Heart left ventricle (tissue), 13 donors: ENCODE measurements at regions not wholly inside any gene's neighbourhood (a gene's known extent, or its start where the extent isn't known, plus 50 kb on each side); places are given as distances from the start of the nearest gene placed in this dataset.

Experiments
- POLR2A ChIP-seq, 2 donors: fragments of 450-650 bp; IDR thresholded peaks; one replicate each; pipeline ENCODE4 v1.6.1; 2017; ENCODE audit warnings: antibody characterized with exemption in 2 of 2, mild to moderate bottlenecking in 2 of 2, moderate library complexity in 2 of 2
- TF ChIP-seq, protein P1 (sequence below), 12 donors: fragments of 200-600 bp; sonication (generic) in 4 of 12; IDR thresholded peaks; one replicate each; pipeline versions ENCODE4 v1.5.0 to v1.8.0; 2018 to 2022; ENCODE audit warnings: antibody characterized with exemption in 12 of 12, mild to moderate bottlenecking in 5 of 12
- donor health status: ischemic (EF 13 %, LVEDD 7.1; RV severe dilation, severe dysfunction).
- donor health status: DM: no; HTN: yes; CAD: no.
- donor health status: DM: no; HTN: no; CAD: no.
- donor health status: ischemic (EF 25% LVEDD 6.9; RV normal size, moderate dysfunction).
- donor health status: ischemic (EF 25% LVEDD 5.7; RV mildly dilated, moderate dysfunction).
- donor health status: ischemic (EF 35%, LVEDD 5.7; RV mildly dilated, moderate dysfunction).
- donor health status: nonischemic (EF 11% LVEDD 7.7; RV severe dilation, severe dysfunction).
- donor health status: DM: yes; HTN: yes; CAD: no.
- donor health status: PGD.
- donor health status: ischemic (EF 29% LVEDD 5.4; RV normal size, mild dysfunction).
- donor health status: nonischemic (EF 23%, LVEDD 6.1; RV moderate dilation, normal function).

DNA sequence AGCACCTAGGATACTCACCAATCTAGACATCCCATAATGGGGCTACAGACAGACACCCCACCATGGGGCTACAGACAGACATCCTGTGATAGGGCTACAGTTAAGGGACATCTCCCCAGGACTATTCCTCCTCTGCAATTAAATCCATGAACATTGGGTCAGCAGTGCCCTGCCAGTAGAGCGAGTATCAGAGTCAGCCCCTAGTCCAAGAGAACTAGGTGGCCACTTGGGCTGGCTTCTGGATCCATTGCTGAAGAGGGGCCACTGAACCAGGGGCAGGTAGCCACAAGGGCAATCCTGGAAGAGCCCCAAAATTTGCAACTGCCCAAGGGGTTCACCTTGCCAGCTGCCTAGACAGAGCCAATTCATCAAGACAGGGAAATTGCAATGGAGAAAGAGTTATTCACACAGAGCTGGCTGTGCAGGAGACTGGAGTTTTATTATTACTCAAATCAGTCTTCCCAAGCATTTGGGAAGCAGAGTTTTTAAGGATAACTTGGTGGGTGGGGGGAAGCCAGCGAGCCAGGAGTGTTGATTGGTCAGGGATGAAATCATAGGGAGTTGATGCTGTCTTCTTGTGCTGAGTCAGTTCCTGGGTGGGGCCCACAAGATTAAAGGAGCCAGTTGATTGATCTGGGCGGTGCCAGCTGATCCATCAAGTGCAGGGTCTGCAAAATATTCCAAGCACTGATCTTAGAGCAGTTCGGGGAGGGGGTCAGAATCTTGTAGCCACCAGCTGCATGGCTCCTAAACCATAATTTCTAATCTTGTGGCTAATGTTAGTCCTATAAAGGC lies 170.2 kb upstream of the SMAD3 start:
- TF ChIP-seq, protein P1, sequence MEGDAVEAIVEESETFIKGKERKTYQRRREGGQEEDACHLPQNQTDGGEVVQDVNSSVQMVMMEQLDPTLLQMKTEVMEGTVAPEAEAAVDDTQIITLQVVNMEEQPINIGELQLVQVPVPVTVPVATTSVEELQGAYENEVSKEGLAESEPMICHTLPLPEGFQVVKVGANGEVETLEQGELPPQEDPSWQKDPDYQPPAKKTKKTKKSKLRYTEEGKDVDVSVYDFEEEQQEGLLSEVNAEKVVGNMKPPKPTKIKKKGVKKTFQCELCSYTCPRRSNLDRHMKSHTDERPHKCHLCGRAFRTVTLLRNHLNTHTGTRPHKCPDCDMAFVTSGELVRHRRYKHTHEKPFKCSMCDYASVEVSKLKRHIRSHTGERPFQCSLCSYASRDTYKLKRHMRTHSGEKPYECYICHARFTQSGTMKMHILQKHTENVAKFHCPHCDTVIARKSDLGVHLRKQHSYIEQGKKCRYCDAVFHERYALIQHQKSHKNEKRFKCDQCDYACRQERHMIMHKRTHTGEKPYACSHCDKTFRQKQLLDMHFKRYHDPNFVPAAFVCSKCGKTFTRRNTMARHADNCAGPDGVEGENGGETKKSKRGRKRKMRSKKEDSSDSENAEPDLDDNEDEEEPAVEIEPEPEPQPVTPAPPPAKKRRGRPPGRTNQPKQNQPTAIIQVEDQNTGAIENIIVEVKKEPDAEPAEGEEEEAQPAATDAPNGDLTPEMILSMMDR (IDR thresholded peaks at IDR 0.05) = no peak
- TF ChIP-seq POLR2A (IDR thresholded peaks at IDR 0.05) = no peak
